ENCODE measurements at regions not wholly inside any gene's neighbourhood (a gene's known extent, or its start where the extent isn't known, plus 50 kb on each side); places are given as distances from the start of the nearest gene placed in this dataset.

DNA sequence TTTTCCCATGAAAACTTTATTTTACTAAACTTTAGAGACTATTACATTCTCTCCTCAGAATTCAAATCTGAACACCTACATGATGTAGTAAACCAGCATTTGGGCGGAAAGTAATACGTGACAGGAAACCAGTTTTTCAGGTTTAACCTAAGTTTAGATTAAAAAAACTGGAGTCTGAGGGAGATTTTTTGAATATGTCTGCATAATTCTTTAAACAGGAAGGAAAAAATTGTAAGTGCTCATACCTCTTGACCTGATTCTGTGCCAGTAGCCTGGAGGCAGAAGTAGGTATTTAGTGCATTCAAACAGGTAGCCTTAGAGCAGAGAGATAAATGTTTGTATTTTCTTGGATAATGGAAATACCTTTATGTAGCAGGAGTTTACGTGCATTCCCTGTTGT, 224.3 kb downstream of the MDFIC start:
- TF ChIP-seq POLR2A (IDR thresholded peaks at IDR 0.05) (no peak), CTCF (IDR thresholded peaks at IDR 0.05) (no peak), EP300 (IDR thresholded peaks at IDR 0.05) (no peak), POLR2AphosphoS5 (IDR thresholded peaks at IDR 0.05) (no peak)

All from suprapubic skin (tissue), 4 donors.